Smooth muscle cell (in vitro differentiated cells): ENCODE measurements at regions not wholly inside any gene's neighbourhood (a gene's known extent, or its start where the extent isn't known, plus 50 kb on each side); places are given as distances from the start of the nearest gene placed in this dataset.

Experiments used
- DNase-seq: peaks from one replicate; lab custom pipeline; 2025; ENCODE audit not compliant: unreplicated experiment; lab: John Stamatoyannopoulos, UW
- H2AFZ ChIP-seq: fragments of 200-600 bp; sonication (generic); 2 replicates; pipeline ENCODE4 v1.6.0; 2016; ENCODE audit warnings: antibody characterized with exemption, low read depth, mild to moderate bottlenecking
- H3F3A ChIP-seq: fragments of 200-600 bp; sonication (generic); 2 replicates; pipeline ENCODE4 v1.6.0; 2017; ENCODE audit warnings: antibody characterized with exemption, low read depth
- H3K27ac ChIP-seq: fragments of 200-600 bp; sonication (generic); 2 replicates; pipeline ENCODE4 v1.5.1; 2016; ENCODE audit warnings: low read depth, mild to moderate bottlenecking
- H3K27me3 ChIP-seq: fragments of 200-600 bp; sonication (generic); 2 replicates; pipeline ENCODE4 v1.6.1; 2016; ENCODE audit warnings: low read depth, mild to moderate bottlenecking
- H3K36me3 ChIP-seq: fragments of 200-600 bp; sonication (generic); 2 replicates; pipeline ENCODE4 v1.5.1; 2016; ENCODE audit warnings: low read depth
- H3K4me1 ChIP-seq: fragments of 200-600 bp; sonication (generic); 2 replicates; pipeline ENCODE4 v1.5.1; 2016; ENCODE audit warnings: low read depth
- H3K4me2 ChIP-seq: fragments of 200-600 bp; sonication (generic); 2 replicates; pipeline ENCODE4 v1.6.0; 2016; ENCODE audit warnings: mild to moderate bottlenecking
- H3K4me3 ChIP-seq: fragments of 200-600 bp; sonication (generic); 2 replicates; pipeline ENCODE4 v1.5.1; 2016; ENCODE audit warnings: mild to moderate bottlenecking
- H3K79me2 ChIP-seq: fragments of 200-600 bp; sonication (generic); 2 replicates; pipeline ENCODE4 v1.6.0; 2016; ENCODE audit warnings: low read depth, mild to moderate bottlenecking
- H3K9ac ChIP-seq: fragments of 200-600 bp; sonication (generic); 2 replicates; pipeline ENCODE4 v1.6.0; 2016; ENCODE audit warnings: low read depth
- H3K9me3 ChIP-seq: fragments of 200-600 bp; sonication (generic); replicated peaks from 2 replicates; pipeline ENCODE4 v1.5.1; 2016; ENCODE audit warnings: low read depth
- H4K20me1 ChIP-seq: fragments of 200-600 bp; sonication (generic); 2 replicates; pipeline ENCODE4 v1.6.0; 2016; ENCODE audit warnings: low read depth
- WGBS: methylation state at CpG from one replicate; pipeline ENCODE4 v1.1.7; 2016; ENCODE audit warnings: low lambda C conversion rate; 5-methylcytosine and 5-hydroxymethylcytosine counted together
- TF ChIP-seq, protein P1 (sequence below): fragments of 200-600 bp; sonication (generic); IDR thresholded peaks from 2 replicates; pipeline ENCODE4 v1.5.1; 2017; ENCODE audit warnings: borderline replicate concordance, mild to moderate bottlenecking, antibody characterized with exemption; ENCODE audit not compliant: insufficient read depth, poor library complexity, severe bottlenecking

DNA sequence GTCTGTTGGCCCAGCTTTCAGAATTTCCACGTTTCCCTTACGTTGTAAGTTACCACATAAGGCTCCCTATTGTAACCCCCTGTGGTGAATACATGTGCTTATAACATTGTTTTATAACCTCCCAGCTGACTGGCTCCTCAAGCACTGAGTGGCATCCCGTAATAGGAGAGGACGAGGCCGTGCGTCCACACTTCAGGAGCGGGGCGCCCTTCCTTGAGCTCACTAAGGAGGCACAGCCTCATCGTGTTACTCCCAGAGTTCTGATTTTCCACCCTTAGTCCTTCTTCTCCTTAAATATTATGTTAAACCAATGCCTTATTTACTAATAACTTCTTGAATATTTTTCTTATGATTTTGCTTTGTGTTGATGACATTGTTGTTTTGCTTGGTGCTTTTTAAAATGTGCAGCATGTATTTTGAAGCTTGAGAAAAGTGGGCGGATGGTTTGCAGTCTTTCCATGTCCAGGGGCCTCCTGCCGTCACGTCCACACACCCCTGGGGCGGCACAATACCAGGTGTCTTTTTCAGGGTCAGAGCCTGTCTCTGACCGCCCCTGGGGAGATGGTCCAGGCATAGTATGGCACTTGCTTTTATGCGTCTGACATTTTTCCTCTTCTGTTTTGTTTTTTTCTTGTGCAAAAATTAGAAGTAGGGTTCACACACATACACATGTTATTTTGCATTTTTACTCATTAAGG, 181.8 kb downstream of the DLL1 start:
- Histone ChIP-seq H3K79me2 (no peaks in the 10 kb centered on the region), H3K27me3 (no peaks in the 10 kb centered on the region), H3K4me3 (no peak overlapping the region), H3K4me1 (no peaks in the 10 kb centered on the region), H3K4me2 (no peak overlapping the region), H3K27ac (no peak overlapping the region), H4K20me1 (no peaks in the 10 kb centered on the region), H3K36me3 (no peaks in the 10 kb centered on the region), H3F3A (no peaks in the 10 kb centered on the region), H2AFZ (no peak overlapping the region), H3K9me3 (no peaks in the 10 kb centered on the region), H3K9ac (no peak overlapping the region)
- TF ChIP-seq, protein P1, sequence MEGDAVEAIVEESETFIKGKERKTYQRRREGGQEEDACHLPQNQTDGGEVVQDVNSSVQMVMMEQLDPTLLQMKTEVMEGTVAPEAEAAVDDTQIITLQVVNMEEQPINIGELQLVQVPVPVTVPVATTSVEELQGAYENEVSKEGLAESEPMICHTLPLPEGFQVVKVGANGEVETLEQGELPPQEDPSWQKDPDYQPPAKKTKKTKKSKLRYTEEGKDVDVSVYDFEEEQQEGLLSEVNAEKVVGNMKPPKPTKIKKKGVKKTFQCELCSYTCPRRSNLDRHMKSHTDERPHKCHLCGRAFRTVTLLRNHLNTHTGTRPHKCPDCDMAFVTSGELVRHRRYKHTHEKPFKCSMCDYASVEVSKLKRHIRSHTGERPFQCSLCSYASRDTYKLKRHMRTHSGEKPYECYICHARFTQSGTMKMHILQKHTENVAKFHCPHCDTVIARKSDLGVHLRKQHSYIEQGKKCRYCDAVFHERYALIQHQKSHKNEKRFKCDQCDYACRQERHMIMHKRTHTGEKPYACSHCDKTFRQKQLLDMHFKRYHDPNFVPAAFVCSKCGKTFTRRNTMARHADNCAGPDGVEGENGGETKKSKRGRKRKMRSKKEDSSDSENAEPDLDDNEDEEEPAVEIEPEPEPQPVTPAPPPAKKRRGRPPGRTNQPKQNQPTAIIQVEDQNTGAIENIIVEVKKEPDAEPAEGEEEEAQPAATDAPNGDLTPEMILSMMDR: no peak
- DNase-seq: no peak
- WGBS: 92% methylated on average over 15 of the region's 15 CpGs

GRCh38 chr6:170108456-170108855, 182.4 kb downstream of the DLL1 start:
- Histone ChIP-seq H3K9me3 (no peaks in the 10 kb centered on the region), H3K9ac (no peak overlapping the region), H2AFZ (no peak overlapping the region), H3K27ac (no peak overlapping the region), H3K36me3 (no peaks in the 10 kb centered on the region), H4K20me1 (no peaks in the 10 kb centered on the region), H3K79me2 (no peaks in the 10 kb centered on the region), H3K27me3 (no peaks in the 10 kb centered on the region), H3F3A (no peaks in the 10 kb centered on the region), H3K4me2 (no peak overlapping the region), H3K4me3 (no peak overlapping the region), H3K4me1 (no peaks in the 10 kb centered on the region)
- TF ChIP-seq, protein P1: no peak
- 96% methylated on average over 9 of the region's 9 CpGs for WGBS
- no peak for DNase-seq

- H4K20me1 ChIP-seq: no peaks in the 10 kb centered on the region
- 94% methylated on average over 13 of the region's 13 CpGs for WGBS
- no peaks in the 10 kb centered on the region for H3K36me3 ChIP-seq
- TF ChIP-seq, protein P1: no peak
- no peaks in the 10 kb centered on the region for H3K4me1 ChIP-seq
- no peak overlapping the region for H2AFZ ChIP-seq
- no peaks in the 10 kb centered on the region for H3K9me3 ChIP-seq
- no peak for DNase-seq
- no peak overlapping the region for H3K4me3 ChIP-seq
- no peak overlapping the region for H3K9ac ChIP-seq
- no peak overlapping the region for H3K4me2 ChIP-seq
- no peaks in the 10 kb centered on the region for H3K27me3 ChIP-seq
- H3F3A ChIP-seq: no peaks in the 10 kb centered on the region
- H3K79me2 ChIP-seq: no peaks in the 10 kb centered on the region
- H3K27ac ChIP-seq: no peak overlapping the region
Observed at GRCh38 chr6:170107606-170108222, 183.2 kb downstream of the DLL1 start.
